HG02981 (cell line): ENCODE measurements at regions not wholly inside any gene's neighbourhood (a gene's known extent, or its start where the extent isn't known, plus 50 kb on each side); places are given as distances from the start of the nearest gene placed in this dataset.

Source experiments
- ATAC-seq: cut with Tn5 transposase; IDR thresholded peaks from one replicate; pipeline ENCODE4 v1.9.1; 2021; ENCODE audit warnings: mild to moderate bottlenecking, moderate library complexity; ENCODE audit not compliant: unreplicated experiment

- no peak for ATAC-seq
Observed at GRCh38 chr4:57445686-57446085, 335.5 kb upstream of the IGFBP7 start.

- ATAC-seq: no peak
Observed at GRCh38 chr4:57444671-57445070, 334.5 kb upstream of the IGFBP7 start.

GRCh38 chr4:57443787-57444186, 333.6 kb upstream of the IGFBP7 start:
- ATAC-seq: no peak

- no peak for ATAC-seq
Observed at GRCh38 chr4:57443308-57443707, 333.1 kb upstream of the IGFBP7 start.

GRCh38 chr4:57442831-57443291, 332.7 kb upstream of the IGFBP7 start:
- peak; percentile 72 for ATAC-seq

GRCh38 chr4:57442241-57442640, 332.1 kb upstream of the IGFBP7 start:
- ATAC-seq: no peak

GRCh38 chr4:57437649-57438048, 327.5 kb upstream of the IGFBP7 start:
- ATAC-seq: no peak

- no peak for ATAC-seq
Observed at GRCh38 chr4:57435300-57435699, 325.1 kb upstream of the IGFBP7 start.

- ATAC-seq: no peak
Observed at GRCh38 chr4:57430726-57431125, 320.5 kb upstream of the IGFBP7 start.

GRCh38 chr4:57426779-57427395, 316.7 kb upstream of the IGFBP7 start:
- peak; percentile 81 for ATAC-seq

- ATAC-seq: no peak
Observed at GRCh38 chr4:57425610-57426009, 315.4 kb upstream of the IGFBP7 start.

GRCh38 chr4:57424232-57424897, 314.2 kb upstream of the IGFBP7 start:
- ATAC-seq: no peak

- no peak for ATAC-seq
Observed at GRCh38 chr4:57418133-57418532, 307.9 kb upstream of the IGFBP7 start.

- no peak for ATAC-seq
Observed at GRCh38 chr4:57412259-57413054, 302.3 kb upstream of the IGFBP7 start.

GRCh38 chr4:57410331-57411052, 300.3 kb upstream of the IGFBP7 start:
- no peak for ATAC-seq

- no peak for ATAC-seq
Observed at GRCh38 chr4:57405359-57405758, 295.2 kb upstream of the IGFBP7 start.

GRCh38 chr4:57404483-57404882, 294.3 kb upstream of the IGFBP7 start:
- no peak for ATAC-seq

- ATAC-seq: no peak
Observed at GRCh38 chr4:57403591-57403990, 293.4 kb upstream of the IGFBP7 start.

- ATAC-seq: no peak
Observed at GRCh38 chr4:57401586-57401985, 291.4 kb upstream of the IGFBP7 start.

- no peak for ATAC-seq
Observed at GRCh38 chr4:57378766-57379165, 268.6 kb upstream of the IGFBP7 start.

GRCh38 chr4:57374866-57375595, 264.8 kb upstream of the IGFBP7 start:
- ATAC-seq: no peak
